Activated gamma-delta T cell (primary cell): ENCODE measurements at regions not wholly inside any gene's neighbourhood (a gene's known extent, or its start where the extent isn't known, plus 50 kb on each side); places are given as distances from the start of the nearest gene placed in this dataset.

Experiments
- DNase-seq: peaks from one replicate; lab custom pipeline; 2025; lab: John Stamatoyannopoulos, UW

GRCh38 chr7:54629771-54630170 is 87.6 kb downstream of the VSTM2A start:
- DNase-seq, result no peak

- DNase-seq, result no peak
Measured at GRCh38 chr7:54622696-54623309, 80.6 kb downstream of the VSTM2A start.
